HepG2 (cell line): ENCODE measurements at regions not wholly inside any gene's neighbourhood (a gene's known extent, or its start where the extent isn't known, plus 50 kb on each side); places are given as distances from the start of the nearest gene placed in this dataset.

ENCODE experiments used
- ATAC-seq: fragments of 200-7000 bp; cut with Tn5 transposase; 3 replicates; pipeline ENCODE4 v1.9.1; 2020; ENCODE audit warnings: mild to moderate bottlenecking, moderate library complexity
- BruUV-seq: library from RNA; stranded (reverse); fragments of 400-500 nt; replicated peaks from 2 replicates; lab custom pipeline; 2021; lab: Mats Ljungman, UMichigan
- CTCF ChIA-PET: fragments of 300-600 bp; formaldehyde crosslinking; extraction: SDS; loops from one replicate; lab custom pipeline; 2021; ENCODE audit warnings: low total read pairs, inconsistent platforms, low intra/inter-chr PET ratio; lab: Yijun Ruan, JAX
- POLR2A ChIA-PET: fragments of 350-600 bp; sonication (Branson Sonifier 250); formaldehyde crosslinking; loops from one replicate; lab custom pipeline; 2020; ENCODE audit warnings: antibody characterized with exemption, inconsistent platforms; lab: Yijun Ruan, JAX
- DNase-seq: peaks from one replicate; pipeline ENCODE4 v3.0.0-alpha.2; 2015; ENCODE audit warnings: low spot score
- FAIRE-seq: peaks from 3 replicates; lab custom pipeline; 2011; peaks lifted over from hg19 to GRCh38; lab: Jason Lieb, UNC
- H2AFZ ChIP-seq: one replicate; pipeline ENCODE4 v1.6.1; 2011; ENCODE audit warnings: low read length, inconsistent platforms
- H3K27ac ChIP-seq: fragments of 300-600 bp; 3 replicates; pipeline ENCODE4 v1.8.0; 2011; ENCODE audit warnings: mixed run types, mild to moderate bottlenecking, mixed read lengths, low read length, inconsistent platforms; ENCODE audit not compliant: insufficient read depth; ENCODE audit errors: extremely low read length
- H3K27me3 ChIP-seq, 2 experiments: fragments of 200-600 bp in 1 of 2; 2 replicates in 1 of 2; 3 replicates in 1 of 2; pipeline versions ENCODE4 v1.6.0 to v1.8.0; 2011; ENCODE audit warnings: low read length in 2 of 2, mild to moderate bottlenecking in 2 of 2, moderate library complexity in 2 of 2, inconsistent platforms in 1 of 2; ENCODE audit not compliant: insufficient read depth in 2 of 2, control insufficient read depth in 1 of 2
- H3K36me3 ChIP-seq, 2 experiments: fragments of 200-600 bp in 1 of 2; replicated peaks in 1 of 2; 2 replicates in 1 of 2; 3 replicates in 1 of 2; pipeline versions ENCODE4 v1.5.1 to v1.8.0; 2011; ENCODE audit warnings: low read length in 2 of 2, inconsistent platforms in 1 of 2; ENCODE audit not compliant: insufficient read depth in 2 of 2, control insufficient read depth in 1 of 2
- H3K4me1 ChIP-seq: 2 replicates; pipeline ENCODE4 v1.5.1; 2012; ENCODE audit warnings: low read length, inconsistent platforms; ENCODE audit not compliant: insufficient read depth
- H3K4me2 ChIP-seq: 2 replicates; pipeline ENCODE4 v1.6.0; 2011; ENCODE audit warnings: low read depth, low read length, inconsistent platforms
- H3K4me3 ChIP-seq, 3 experiments: fragments of 200-600 bp in 1 of 3; sonication (generic), shearing (Covaris generic) in 1 of 3; replicated peaks in 1 of 3; 2 replicates each; pipeline ENCODE4 v1.5.1; 2011 to 2016; ENCODE audit warnings: low read length in 3 of 3, inconsistent platforms in 2 of 3, low read depth in 2 of 3, mild to moderate bottlenecking in 2 of 3, control low read depth in 1 of 3, mixed read lengths in 1 of 3; ENCODE audit not compliant: insufficient read depth in 1 of 3
- H3K79me2 ChIP-seq: one replicate; pipeline ENCODE4 v1.6.1; 2011; ENCODE audit warnings: low read length, inconsistent platforms; ENCODE audit not compliant: insufficient read depth
- H3K9ac ChIP-seq: 2 replicates; pipeline ENCODE4 v1.6.0; 2011; ENCODE audit warnings: mild to moderate bottlenecking, low read depth, low read length, inconsistent platforms; ENCODE audit not compliant: insufficient read depth
- H3K9me3 ChIP-seq: 2 replicates; pipeline ENCODE4 v1.5.1; 2012; ENCODE audit warnings: mild to moderate bottlenecking, low read length
- H4K20me1 ChIP-seq: 2 replicates; pipeline ENCODE4 v1.6.0; 2011; ENCODE audit warnings: inconsistent platforms, mild to moderate bottlenecking, low read length, moderate library complexity; ENCODE audit not compliant: insufficient read depth
- BCL6 ChIP-seq: IDR thresholded peaks from 2 replicates; pipeline ENCODE4 v1.6.1; 2016; ENCODE audit warnings: missing genetic modification reagents, missing compliant biosample characterization
- FIP1L1 ChIP-seq: fragments of 200-400 bp; formaldehyde crosslinking; IDR thresholded peaks from 2 replicates; pipeline ENCODE4 v1.6.1; 2018; ENCODE audit warnings: low read depth, mild to moderate bottlenecking, low read length, moderate library complexity, borderline replicate concordance; ENCODE audit not compliant: insufficient read depth
- KAT8 ChIP-seq: IDR thresholded peaks from 2 replicates; pipeline ENCODE4 v1.6.1; 2016; ENCODE audit warnings: missing genetic modification reagents, missing compliant biosample characterization
- KDM5B ChIP-seq: sonication (generic); formaldehyde crosslinking; IDR thresholded peaks from 2 replicates; pipeline ENCODE4 v1.4.0; 2020; ENCODE audit warnings: missing genetic modification reagents, mild to moderate bottlenecking, borderline replicate concordance
- KDM6A ChIP-seq: IDR thresholded peaks from 2 replicates; pipeline ENCODE4 v1.6.1; 2016; ENCODE audit warnings: low read depth
- NFE2 ChIP-seq: sonication (generic); formaldehyde crosslinking; IDR thresholded peaks from 2 replicates; pipeline ENCODE4 v1.4.0; 2020; ENCODE audit warnings: missing genetic modification reagents
- REL ChIP-seq: sonication (generic); formaldehyde crosslinking; conservative IDR thresholded peaks from 2 replicates; pipeline ENCODE4 v1.8.0; 2022; ENCODE audit warnings: mild to moderate bottlenecking, missing genetic modification reagents, moderate library complexity
- SOX5 ChIP-seq: IDR thresholded peaks from 2 replicates; pipeline ENCODE4 v1.6.1; 2016; ENCODE audit warnings: borderline replicate concordance
- TCF7 ChIP-seq: sonication (generic); IDR thresholded peaks from 2 replicates; pipeline ENCODE4 v1.6.1; 2016; ENCODE audit warnings: antibody characterized with exemption, low read depth
- ZBTB7B ChIP-seq: sonication (generic); formaldehyde crosslinking; IDR thresholded peaks from 2 replicates; pipeline ENCODE4 v1.4.0; 2020; ENCODE audit warnings: missing genetic modification reagents
- ZNF335 ChIP-seq: sonication (generic); formaldehyde crosslinking; IDR thresholded peaks from 2 replicates; pipeline ENCODE4 v1.4.0; 2020; ENCODE audit warnings: missing genetic modification reagents
- ZNF354B ChIP-seq: sonication (generic); formaldehyde crosslinking; IDR thresholded peaks from 2 replicates; pipeline ENCODE4 v1.8.0; 2022; ENCODE audit warnings: mild to moderate bottlenecking, missing genetic modification reagents
- ZNF879 ChIP-seq: sonication (generic); formaldehyde crosslinking; IDR thresholded peaks from 2 replicates; pipeline ENCODE4 v1.8.1; 2023; ENCODE audit warnings: missing genetic modification reagents
- ZZZ3 ChIP-seq: sonication (generic); formaldehyde crosslinking; IDR thresholded peaks from 2 replicates; pipeline ENCODE4 v1.4.0; 2020; ENCODE audit warnings: missing genetic modification reagents, mild to moderate bottlenecking, borderline replicate concordance
- WGBS: methylation state at CpG from one replicate; pipeline ENCODE4 v1.1.6; 2017; ENCODE audit warnings: low lambda C conversion rate; 5-methylcytosine and 5-hydroxymethylcytosine counted together
- in situ Hi-C: cut with HindIII; loops from 2 replicates; pipeline ENCODE4 v1.10.0; 2017; ENCODE audit warnings: low pct_unique_long_range_greater_than_20kb; ENCODE audit not compliant: extremely low pct_ligation_motif_present
- intact Hi-C: fragments of 100-400 bp; cut with micrococcal nuclease; formaldehyde crosslinking; loops from one replicate; pipeline ENCODE4 v1.10.0; 2022; ENCODE audit not compliant: unreplicated experiment
- TF ChIP-seq, protein P1 (sequence below): sonication (generic); formaldehyde crosslinking; IDR thresholded peaks from 2 replicates; pipeline ENCODE4 v1.5.1; 2020; ENCODE audit warnings: missing genetic modification reagents, mild to moderate bottlenecking, borderline replicate concordance
- TF ChIP-seq, protein P2 (sequence below): sonication (generic); formaldehyde crosslinking; conservative IDR thresholded peaks from 2 replicates; pipeline ENCODE4 v1.8.0; 2022; ENCODE audit warnings: missing genetic modification reagents
- TF ChIP-seq, protein P3 (sequence below): IDR thresholded peaks from 2 replicates; pipeline ENCODE4 v1.6.1; 2016; ENCODE audit warnings: low read depth, control low read depth

DNA sequence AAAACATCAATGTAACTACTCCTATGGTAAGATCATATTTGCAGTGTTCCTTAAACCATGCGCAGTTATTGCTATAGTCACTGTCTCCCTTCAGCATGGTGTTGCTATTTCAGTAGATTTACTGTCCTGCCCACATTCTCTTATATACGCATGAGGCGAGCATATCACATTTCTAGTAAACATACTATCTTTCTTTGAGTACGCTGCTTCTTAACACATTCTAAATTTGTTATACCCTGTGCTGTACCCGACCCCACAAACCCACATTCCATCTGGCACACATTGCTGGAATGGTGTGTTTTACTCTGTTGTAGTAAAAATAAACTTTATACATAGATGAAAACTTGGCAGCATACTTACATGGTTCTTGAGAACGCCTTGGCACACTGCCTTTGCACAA is 163.3 kb downstream of the QPCT start:
- no peaks in the 10 kb centered on the region for H4K20me1 ChIP-seq
- in situ Hi-C loops: no loop called here
- ATAC-seq: no peak
- H3K27me3 ChIP-seq: peaks cover 0 to 8% of the 10 kb centered on the region in 2 experiments; a peak in 1 of 5 replicates
- H3K4me3 ChIP-seq: no peak overlapping the region
- no peaks in the 10 kb centered on the region for H3K9me3 ChIP-seq
- WGBS: 36% methylated on average over 6 of the region's 6 CpGs
- TF ChIP-seq REL (CRISPR knock-in tag) (no peak), ZNF335 (CRISPR knock-in tag) (no peak), ZNF879 (CRISPR knock-in tag) (no peak), ZZZ3 (no peak), FIP1L1 (no peak), ZBTB7B (CRISPR knock-in tag) (no peak), TCF7 (no peak), NFE2 (CRISPR knock-in tag) (no peak), KAT8 (no peak), SOX5 (CRISPR knock-in tag) (no peak), ZNF354B (CRISPR knock-in tag) (no peak), BCL6 (CRISPR knock-in tag) (no peak), KDM6A (CRISPR knock-in tag) (no peak), KDM5B (CRISPR knock-in tag) (no peak)
- TF ChIP-seq, protein P1, sequence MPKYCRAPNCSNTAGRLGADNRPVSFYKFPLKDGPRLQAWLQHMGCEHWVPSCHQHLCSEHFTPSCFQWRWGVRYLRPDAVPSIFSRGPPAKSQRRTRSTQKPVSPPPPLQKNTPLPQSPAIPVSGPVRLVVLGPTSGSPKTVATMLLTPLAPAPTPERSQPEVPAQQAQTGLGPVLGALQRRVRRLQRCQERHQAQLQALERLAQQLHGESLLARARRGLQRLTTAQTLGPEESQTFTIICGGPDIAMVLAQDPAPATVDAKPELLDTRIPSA (CRISPR knock-in tag): no peak
- TF ChIP-seq, protein P2, sequence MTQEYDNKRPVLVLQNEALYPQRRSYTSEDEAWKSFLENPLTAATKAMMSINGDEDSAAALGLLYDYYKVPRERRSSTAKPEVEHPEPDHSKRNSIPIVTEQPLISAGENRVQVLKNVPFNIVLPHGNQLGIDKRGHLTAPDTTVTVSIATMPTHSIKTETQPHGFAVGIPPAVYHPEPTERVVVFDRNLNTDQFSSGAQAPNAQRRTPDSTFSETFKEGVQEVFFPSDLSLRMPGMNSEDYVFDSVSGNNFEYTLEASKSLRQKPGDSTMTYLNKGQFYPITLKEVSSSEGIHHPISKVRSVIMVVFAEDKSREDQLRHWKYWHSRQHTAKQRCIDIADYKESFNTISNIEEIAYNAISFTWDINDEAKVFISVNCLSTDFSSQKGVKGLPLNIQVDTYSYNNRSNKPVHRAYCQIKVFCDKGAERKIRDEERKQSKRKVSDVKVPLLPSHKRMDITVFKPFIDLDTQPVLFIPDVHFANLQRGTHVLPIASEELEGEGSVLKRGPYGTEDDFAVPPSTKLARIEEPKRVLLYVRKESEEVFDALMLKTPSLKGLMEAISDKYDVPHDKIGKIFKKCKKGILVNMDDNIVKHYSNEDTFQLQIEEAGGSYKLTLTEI (CRISPR knock-in tag): no peak
- TF ChIP-seq, protein P3, sequence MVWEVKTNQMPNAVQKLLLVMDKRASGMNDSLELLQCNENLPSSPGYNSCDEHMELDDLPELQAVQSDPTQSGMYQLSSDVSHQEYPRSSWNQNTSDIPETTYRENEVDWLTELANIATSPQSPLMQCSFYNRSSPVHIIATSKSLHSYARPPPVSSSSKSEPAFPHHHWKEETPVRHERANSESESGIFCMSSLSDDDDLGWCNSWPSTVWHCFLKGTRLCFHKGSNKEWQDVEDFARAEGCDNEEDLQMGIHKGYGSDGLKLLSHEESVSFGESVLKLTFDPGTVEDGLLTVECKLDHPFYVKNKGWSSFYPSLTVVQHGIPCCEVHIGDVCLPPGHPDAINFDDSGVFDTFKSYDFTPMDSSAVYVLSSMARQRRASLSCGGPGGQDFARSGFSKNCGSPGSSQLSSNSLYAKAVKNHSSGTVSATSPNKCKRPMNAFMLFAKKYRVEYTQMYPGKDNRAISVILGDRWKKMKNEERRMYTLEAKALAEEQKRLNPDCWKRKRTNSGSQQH: no peak
- H3K27ac ChIP-seq: no peak overlapping the region
- H2AFZ ChIP-seq: no peak overlapping the region
- no peak for FAIRE-seq
- no TSS peak for BruUV-seq
- CTCF ChIA-PET: no interaction called here
- no peak for DNase-seq
- POLR2A ChIA-PET: no interaction called here
- no peaks in the 10 kb centered on the region for H3K4me1 ChIP-seq
- H3K9ac ChIP-seq: no peak overlapping the region
- no peaks in the 10 kb centered on the region for H3K79me2 ChIP-seq
- no peak overlapping the region for H3K4me2 ChIP-seq
- intact Hi-C loops: no loop called here
- H3K36me3 ChIP-seq: no peaks in the 10 kb centered on the region
